Ishikawa (cell line): ENCODE measurements at regions not wholly inside any gene's neighbourhood (a gene's known extent, or its start where the extent isn't known, plus 50 kb on each side); places are given as distances from the start of the nearest gene placed in this dataset.

ENCODE experiments used
- CEBPB ChIP-seq: IDR thresholded peaks from 2 replicates; pipeline ENCODE4 v1.6.1; 2012
- CREB1 ChIP-seq: IDR thresholded peaks from 2 replicates; pipeline ENCODE4 v1.6.1; 2012; ENCODE audit warnings: low read depth
- EP300 ChIP-seq: IDR thresholded peaks from 2 replicates; pipeline ENCODE4 v1.6.1; 2012; ENCODE audit warnings: borderline replicate concordance
- FOXM1 ChIP-seq: IDR thresholded peaks from 2 replicates; pipeline ENCODE4 v1.6.1; 2012; ENCODE audit warnings: low read depth, borderline replicate concordance
- MAX ChIP-seq: IDR thresholded peaks from 2 replicates; pipeline ENCODE4 v1.6.1; 2012
- RAD21 ChIP-seq: IDR thresholded peaks from 2 replicates; pipeline ENCODE4 v1.6.1; 2012; ENCODE audit warnings: low read depth
- REST ChIP-seq: IDR thresholded peaks from 2 replicates; pipeline ENCODE4 v1.6.1; 2012; ENCODE audit warnings: low read depth, mild to moderate bottlenecking
- TAF1 ChIP-seq: IDR thresholded peaks from 2 replicates; pipeline ENCODE4 v1.6.1; 2012; ENCODE audit warnings: low read depth, mild to moderate bottlenecking
- USF1 ChIP-seq: IDR thresholded peaks from 2 replicates; pipeline ENCODE4 v1.6.1; 2012
- YY1 ChIP-seq: IDR thresholded peaks from 2 replicates; pipeline ENCODE4 v1.6.1; 2012; ENCODE audit warnings: low read depth
- ZBTB7A ChIP-seq: IDR thresholded peaks from 2 replicates; pipeline ENCODE4 v1.6.1; 2012; ENCODE audit warnings: low read depth

GRCh38 chr3:120516136-120516535, 65.3 kb upstream of the FSTL1 start:
- TF ChIP-seq RAD21 (no peak), REST (no peak), EP300 (no peak), FOXM1 (no peak), TAF1 (no peak), YY1 (no peak), ZBTB7A (no peak), MAX (no peak), CEBPB (no peak), CREB1 (no peak), USF1 (no peak)
